Neural cell (in vitro differentiated cells): ENCODE measurements at regions not wholly inside any gene's neighbourhood (a gene's known extent, or its start where the extent isn't known, plus 50 kb on each side); places are given as distances from the start of the nearest gene placed in this dataset.

Source experiments
- H2AFZ ChIP-seq: fragments of 200-600, 300-800 bp; sonication (generic), shearing (Covaris generic); 2 replicates; pipeline ENCODE4 v1.6.0; 2014; ENCODE audit warnings: low read depth, mild to moderate bottlenecking, antibody characterized with exemption, low read length, moderate library complexity
- H3F3A ChIP-seq: fragments of 200-600 bp; shearing (Covaris generic); 2 replicates; pipeline ENCODE4 v1.6.1; 2016; ENCODE audit warnings: mild to moderate bottlenecking, moderate library complexity, mixed read lengths, antibody characterized with exemption, low read length; ENCODE audit not compliant: insufficient read depth, poor library complexity, severe bottlenecking
- H3K27ac ChIP-seq: fragments of 200-600, 300-800 bp; sonication (generic), shearing (Covaris generic); 2 replicates; pipeline ENCODE4 v1.5.1; 2014; ENCODE audit warnings: mild to moderate bottlenecking, low read length, moderate library complexity
- H3K27me3 ChIP-seq: fragments of 300-800, 200-600 bp; sonication (generic), shearing (Covaris generic); 2 replicates; pipeline ENCODE4 v1.6.0; 2014; ENCODE audit warnings: mild to moderate bottlenecking, low read depth, low read length, moderate library complexity; ENCODE audit not compliant: insufficient read depth
- H3K36me3 ChIP-seq: fragments of 300-800, 200-600 bp; sonication (generic), shearing (Covaris generic); 2 replicates; pipeline ENCODE4 v1.5.1; 2014; ENCODE audit warnings: mild to moderate bottlenecking, antibody characterized with exemption, low read length, moderate library complexity; ENCODE audit not compliant: insufficient read depth
- H3K4me2 ChIP-seq: fragments of 300-800, 200-600 bp; sonication (generic), shearing (Covaris generic); 2 replicates; pipeline ENCODE4 v1.6.0; 2014; ENCODE audit warnings: mild to moderate bottlenecking, low read length
- H3K4me3 ChIP-seq: fragments of 300-800, 200-600 bp; sonication (generic), shearing (Covaris generic); 2 replicates; pipeline ENCODE4 v1.5.1; 2014; ENCODE audit warnings: mild to moderate bottlenecking, low read length, moderate library complexity
- H3K79me2 ChIP-seq: fragments of 200-600 bp; shearing (Covaris generic); replicated peaks from 2 replicates; pipeline ENCODE4 v1.6.0; 2014; ENCODE audit warnings: mild to moderate bottlenecking, low read length, moderate library complexity; ENCODE audit not compliant: insufficient read depth
- H3K9ac ChIP-seq: fragments of 300-800, 200-600 bp; sonication (generic), shearing (Covaris generic); 2 replicates; pipeline ENCODE4 v1.6.1; 2016; ENCODE audit warnings: mild to moderate bottlenecking, low read length, mixed read lengths
- H3K9me2 ChIP-seq: fragments of 200-600 bp; shearing (Covaris generic); 2 replicates; pipeline ENCODE4 v1.6.1; 2016; ENCODE audit warnings: mild to moderate bottlenecking, low read length, mixed read lengths; ENCODE audit not compliant: insufficient read depth
- H3K9me3 ChIP-seq: fragments of 200-600, 300-800 bp; sonication (generic), shearing (Covaris generic); 2 replicates; pipeline ENCODE4 v1.6.1; 2016; ENCODE audit warnings: mild to moderate bottlenecking, mixed run types, low read length, moderate library complexity, mixed read lengths
- H4K20me1 ChIP-seq: fragments of 200-600 bp; shearing (Covaris generic); 2 replicates; pipeline ENCODE4 v1.6.1; 2016; ENCODE audit warnings: mild to moderate bottlenecking, mixed run types; ENCODE audit not compliant: insufficient read depth
- EP300 ChIP-seq: fragments of 450-650 bp; conservative IDR thresholded peaks from 2 replicates; pipeline ENCODE4 v1.6.1; 2014; ENCODE audit warnings: antibody characterized with exemption, mild to moderate bottlenecking, moderate library complexity; ENCODE audit not compliant: poor library complexity, severe bottlenecking
- EZH2 ChIP-seq: fragments of 200-600, 300-800 bp; shearing (Covaris generic), sonication (generic); IDR thresholded peaks from 2 replicates; pipeline ENCODE4 v1.6.1; 2014; ENCODE audit warnings: antibody characterized with exemption, low read length, borderline replicate concordance, mild to moderate bottlenecking; ENCODE audit not compliant: insufficient read depth, poor library complexity, severe bottlenecking
- MXI1 ChIP-seq: fragments of 450-650 bp; conservative IDR thresholded peaks from 2 replicates; pipeline ENCODE4 v1.6.1; 2014; ENCODE audit warnings: antibody characterized with exemption, mild to moderate bottlenecking; ENCODE audit not compliant: poor library complexity, severe bottlenecking
- POLR2AphosphoS5 ChIP-seq: IDR thresholded peaks from 2 replicates; pipeline ENCODE4 v1.6.1; 2012
- RAD21 ChIP-seq: fragments of 450-650 bp; conservative IDR thresholded peaks from 2 replicates; pipeline ENCODE4 v1.6.1; 2014; ENCODE audit warnings: antibody characterized with exemption, mild to moderate bottlenecking, moderate library complexity
- SMC3 ChIP-seq: fragments of 450-650 bp; conservative IDR thresholded peaks from 2 replicates; pipeline ENCODE4 v1.6.1; 2014; ENCODE audit warnings: antibody characterized with exemption, mild to moderate bottlenecking, moderate library complexity; ENCODE audit not compliant: poor library complexity
- TAF1 ChIP-seq: IDR thresholded peaks from 2 replicates; pipeline ENCODE4 v1.6.1; 2012; ENCODE audit warnings: low read depth
- TF ChIP-seq, protein P1 (sequence below): fragments of 450-650 bp; IDR thresholded peaks from 2 replicates; pipeline ENCODE4 v1.5.1; 2014; ENCODE audit warnings: antibody characterized with exemption, mild to moderate bottlenecking, moderate library complexity; ENCODE audit not compliant: poor library complexity, severe bottlenecking
- TF ChIP-seq, protein P2 (sequence below): IDR thresholded peaks from 2 replicates; pipeline ENCODE4 v1.6.1; 2012; ENCODE audit warnings: borderline replicate concordance

DNA sequence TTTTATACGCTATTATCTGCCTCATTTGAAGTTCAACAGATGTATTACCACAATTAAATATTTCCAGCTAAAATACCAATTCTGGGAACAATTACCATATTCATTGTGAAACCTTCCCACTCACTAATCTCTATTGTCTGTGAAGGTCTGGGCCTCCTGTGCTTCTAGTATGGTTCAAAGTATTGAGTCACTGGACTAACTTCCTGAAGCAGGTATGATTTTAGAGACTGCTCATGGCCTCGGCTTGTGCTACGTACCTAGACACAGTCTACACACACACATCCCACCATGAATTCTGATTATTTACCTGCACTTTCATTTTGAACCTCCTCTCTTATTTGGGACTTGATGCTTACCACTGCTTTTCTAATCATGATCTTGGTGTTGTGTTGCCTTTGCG lies 180.7 kb upstream of the EPHA4 start:
- Histone ChIP-seq H3K27ac (no peak overlapping the region), H3K9me2 (no peaks in the 10 kb centered on the region), H3K9me3 (no peaks in the 10 kb centered on the region), H4K20me1 (no peaks in the 10 kb centered on the region), H3K4me2 (no peak overlapping the region), H3F3A (no peaks in the 10 kb centered on the region), H3K79me2 (no peaks in the 10 kb centered on the region), H2AFZ (no peak overlapping the region), H3K27me3 (no peaks in the 10 kb centered on the region), H3K36me3 (no peaks in the 10 kb centered on the region), H3K9ac (no peak overlapping the region), H3K4me3 (no peak overlapping the region)
- TF ChIP-seq MXI1 (no peak), SMC3 (no peak)
- TF ChIP-seq, protein P1, sequence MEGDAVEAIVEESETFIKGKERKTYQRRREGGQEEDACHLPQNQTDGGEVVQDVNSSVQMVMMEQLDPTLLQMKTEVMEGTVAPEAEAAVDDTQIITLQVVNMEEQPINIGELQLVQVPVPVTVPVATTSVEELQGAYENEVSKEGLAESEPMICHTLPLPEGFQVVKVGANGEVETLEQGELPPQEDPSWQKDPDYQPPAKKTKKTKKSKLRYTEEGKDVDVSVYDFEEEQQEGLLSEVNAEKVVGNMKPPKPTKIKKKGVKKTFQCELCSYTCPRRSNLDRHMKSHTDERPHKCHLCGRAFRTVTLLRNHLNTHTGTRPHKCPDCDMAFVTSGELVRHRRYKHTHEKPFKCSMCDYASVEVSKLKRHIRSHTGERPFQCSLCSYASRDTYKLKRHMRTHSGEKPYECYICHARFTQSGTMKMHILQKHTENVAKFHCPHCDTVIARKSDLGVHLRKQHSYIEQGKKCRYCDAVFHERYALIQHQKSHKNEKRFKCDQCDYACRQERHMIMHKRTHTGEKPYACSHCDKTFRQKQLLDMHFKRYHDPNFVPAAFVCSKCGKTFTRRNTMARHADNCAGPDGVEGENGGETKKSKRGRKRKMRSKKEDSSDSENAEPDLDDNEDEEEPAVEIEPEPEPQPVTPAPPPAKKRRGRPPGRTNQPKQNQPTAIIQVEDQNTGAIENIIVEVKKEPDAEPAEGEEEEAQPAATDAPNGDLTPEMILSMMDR = no peak
- TF ChIP-seq, protein P2, sequence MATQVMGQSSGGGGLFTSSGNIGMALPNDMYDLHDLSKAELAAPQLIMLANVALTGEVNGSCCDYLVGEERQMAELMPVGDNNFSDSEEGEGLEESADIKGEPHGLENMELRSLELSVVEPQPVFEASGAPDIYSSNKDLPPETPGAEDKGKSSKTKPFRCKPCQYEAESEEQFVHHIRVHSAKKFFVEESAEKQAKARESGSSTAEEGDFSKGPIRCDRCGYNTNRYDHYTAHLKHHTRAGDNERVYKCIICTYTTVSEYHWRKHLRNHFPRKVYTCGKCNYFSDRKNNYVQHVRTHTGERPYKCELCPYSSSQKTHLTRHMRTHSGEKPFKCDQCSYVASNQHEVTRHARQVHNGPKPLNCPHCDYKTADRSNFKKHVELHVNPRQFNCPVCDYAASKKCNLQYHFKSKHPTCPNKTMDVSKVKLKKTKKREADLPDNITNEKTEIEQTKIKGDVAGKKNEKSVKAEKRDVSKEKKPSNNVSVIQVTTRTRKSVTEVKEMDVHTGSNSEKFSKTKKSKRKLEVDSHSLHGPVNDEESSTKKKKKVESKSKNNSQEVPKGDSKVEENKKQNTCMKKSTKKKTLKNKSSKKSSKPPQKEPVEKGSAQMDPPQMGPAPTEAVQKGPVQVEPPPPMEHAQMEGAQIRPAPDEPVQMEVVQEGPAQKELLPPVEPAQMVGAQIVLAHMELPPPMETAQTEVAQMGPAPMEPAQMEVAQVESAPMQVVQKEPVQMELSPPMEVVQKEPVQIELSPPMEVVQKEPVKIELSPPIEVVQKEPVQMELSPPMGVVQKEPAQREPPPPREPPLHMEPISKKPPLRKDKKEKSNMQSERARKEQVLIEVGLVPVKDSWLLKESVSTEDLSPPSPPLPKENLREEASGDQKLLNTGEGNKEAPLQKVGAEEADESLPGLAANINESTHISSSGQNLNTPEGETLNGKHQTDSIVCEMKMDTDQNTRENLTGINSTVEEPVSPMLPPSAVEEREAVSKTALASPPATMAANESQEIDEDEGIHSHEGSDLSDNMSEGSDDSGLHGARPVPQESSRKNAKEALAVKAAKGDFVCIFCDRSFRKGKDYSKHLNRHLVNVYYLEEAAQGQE = no peak

DNA sequence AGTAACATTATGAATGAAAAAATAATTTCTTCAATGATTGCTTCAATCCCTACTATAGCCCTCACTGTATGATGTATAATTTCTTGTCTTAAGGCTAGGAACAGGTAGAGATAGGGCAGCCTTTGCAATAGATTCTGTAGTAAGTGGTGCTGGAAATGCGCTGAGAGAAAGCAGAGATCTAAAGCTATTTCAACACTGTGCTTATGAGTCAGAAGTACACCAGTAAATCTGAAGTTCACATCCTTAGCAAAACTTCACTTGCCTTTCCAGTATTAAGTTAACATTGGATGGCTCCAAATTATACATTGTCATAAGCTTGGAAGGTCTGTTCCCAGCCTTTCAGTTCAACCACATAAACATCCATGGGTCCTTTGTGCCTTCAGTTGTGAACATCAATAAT lies 178.2 kb upstream of the EPHA4 start:
- Histone ChIP-seq H3K4me2 (no peak overlapping the region), H3K9me2 (no peaks in the 10 kb centered on the region), H2AFZ (no peak overlapping the region), H3K27me3 (no peaks in the 10 kb centered on the region), H3K9me3 (no peaks in the 10 kb centered on the region), H4K20me1 (no peaks in the 10 kb centered on the region), H3K4me3 (no peak overlapping the region), H3F3A (no peaks in the 10 kb centered on the region), H3K27ac (no peak overlapping the region), H3K36me3 (no peaks in the 10 kb centered on the region), H3K79me2 (no peaks in the 10 kb centered on the region), H3K9ac (no peak overlapping the region)
- TF ChIP-seq, protein P1 = no peak
- no peak for TF ChIP-seq EZH2
- TF ChIP-seq EP300 = no peak
- TF ChIP-seq TAF1 = no peak
- no peak for TF ChIP-seq POLR2AphosphoS5
- TF ChIP-seq SMC3 = no peak
- no peak for TF ChIP-seq RAD21
- no peak for TF ChIP-seq MXI1
- TF ChIP-seq, protein P2 = no peak
